Spleen (tissue), 11 donors: ENCODE measurements at regions not wholly inside any gene's neighbourhood (a gene's known extent, or its start where the extent isn't known, plus 50 kb on each side); places are given as distances from the start of the nearest gene placed in this dataset.

Source experiments
- DNase-seq: peaks from one replicate; pipeline ENCODE4 v3.0.0-alpha.2; 2020
- H3K27ac ChIP-seq, 8 donors: fragments of 200-600 bp; sonication (generic) in 7 of 8; 1 replicate in 4 of 8; 2 replicates in 4 of 8; pipeline versions ENCODE4 v1.5.0 to v1.8.0; 2016 to 2021; ENCODE audit warnings: inconsistent platforms in 4 of 8, mild to moderate bottlenecking in 4 of 8, moderate library complexity in 1 of 8
- H3K27me3 ChIP-seq, 7 donors: fragments of 200-600 bp; sonication (generic) in 6 of 7; replicated peaks in 1 of 7; 1 replicate in 4 of 7; 2 replicates in 3 of 7; pipeline versions ENCODE4 v1.5.0 to v1.8.0; 2016 to 2021; ENCODE audit warnings: inconsistent platforms in 3 of 7, mild to moderate bottlenecking in 1 of 7
- H3K36me3 ChIP-seq, 6 donors: fragments of 200-600 bp; sonication (generic) in 5 of 6; 1 replicate in 4 of 6; 2 replicates in 2 of 6; pipeline versions ENCODE4 v1.5.0 to v1.8.0; 2016 to 2021; ENCODE audit warnings: inconsistent platforms in 2 of 6
- H3K4me1 ChIP-seq, 6 donors: fragments of 200-600 bp; sonication (generic) in 5 of 6; 1 replicate in 3 of 6; 2 replicates in 3 of 6; pipeline versions ENCODE4 v1.5.0 to v1.8.0; 2016 to 2021; ENCODE audit warnings: inconsistent platforms in 3 of 6
- H3K4me3 ChIP-seq, 8 donors: fragments of 200-600 bp; sonication (generic) in 7 of 8; 1 replicate in 4 of 8; 2 replicates in 4 of 8; pipeline versions ENCODE4 v1.5.0 to v1.8.0; 2016 to 2021; ENCODE audit warnings: inconsistent platforms in 4 of 8, mild to moderate bottlenecking in 4 of 8, moderate library complexity in 2 of 8
- H3K9me3 ChIP-seq, 8 donors: fragments of 200-600 bp; sonication (generic) in 7 of 8; 1 replicate in 4 of 8; 2 replicates in 4 of 8; pipeline versions ENCODE4 v1.5.0 to v1.8.0; 2016 to 2021; ENCODE audit warnings: inconsistent platforms in 4 of 8
- CTCF ChIP-seq, 11 experiments: fragments of 200-600 bp in 7 of 11; fragments of 450-650 bp in 4 of 11; sonication (generic) in 4 of 11; IDR thresholded peaks in 8 of 11; conservative IDR thresholded peaks in 3 of 11; 1 replicate in 7 of 11; 2 replicates in 4 of 11; pipeline versions ENCODE4 v1.4.0 to v1.8.0; 2016 to 2021; ENCODE audit warnings: antibody characterized with exemption in 11 of 11, inconsistent platforms in 4 of 11, mild to moderate bottlenecking in 1 of 11
- POLR2A ChIP-seq, 3 donors: fragments of 450-650 bp; IDR thresholded peaks; one replicate each; pipeline ENCODE4 v1.5.1; 2017; ENCODE audit warnings: antibody characterized with exemption in 3 of 3, mild to moderate bottlenecking in 1 of 3
- POLR2AphosphoS5 ChIP-seq, 3 donors: sonication (generic); formaldehyde crosslinking; IDR thresholded peaks; one replicate each; pipeline ENCODE4 v1.5.1; 2017; ENCODE audit warnings: antibody characterized with exemption in 3 of 3
- WGBS, 5 donors: extraction: QIAGEN DNeasy Blood & Tissue Kit in 3 of 5; methylation state at CpG; one replicate each; pipeline versions ENCODE4 v1.1.5 to v1.1.7; 2013 to 2018; 5-methylcytosine and 5-hydroxymethylcytosine counted together
- intact Hi-C: fragments of 100-400 bp; cut with DNase I; formaldehyde crosslinking; loops from one replicate; pipeline ENCODE4 v1.15.0; 2023; ENCODE audit warnings: low total_unique reads
- donor health status: healthy with polysubstance abuse.
- donor health status: DM: no; HTN: no; CAD: no; lungs with moderate emphysema.
- donor health status: DM: no; HTN: no; CAD: no.
- donor health status: Bipolar disorder and iron deficiency.
- donor health status: healthy.
- donor health status: DM: no; HTN: no; CAD: no.
- donor health status: DM: yes; HTN: yes; CAD: no.

GRCh38 chr5:171693412-171693811 is 92.2 kb upstream of the SMIM23 start:
- Histone ChIP-seq H3K9me3 (no peaks in the 10 kb centered on the region), H3K4me1 (no peaks in the 10 kb centered on the region), H3K27me3 (no peaks in the 10 kb centered on the region), H3K4me3 (no peak overlapping the region), H3K36me3 (no peaks in the 10 kb centered on the region), H3K27ac (no peak overlapping the region)
- 63 to 83% (median 67%) methylated on average over 2 to 3 of the region's 3 CpGs for WGBS, 5 donors
- TF ChIP-seq POLR2AphosphoS5 (IDR thresholded peaks at IDR 0.05) (no peak), POLR2A (IDR thresholded peaks at IDR 0.05) (no peak), CTCF (IDR thresholded peaks at IDR 0.05 in 8 of 11, conservative IDR thresholded peaks at IDR 0.05 in 3 of 11) (no peak)
- no peak for DNase-seq
- intact Hi-C loops, result no loop called here

- no peaks in the 10 kb centered on the region for H3K9me3 ChIP-seq
- no peak overlapping the region for H3K27ac ChIP-seq
- DNase-seq, result no peak
- no peaks in the 10 kb centered on the region for H3K27me3 ChIP-seq
- WGBS, 5 donors, result 81 to 95% (median 90%) methylated on average over 2 of the region's 2 CpGs
- no peaks in the 10 kb centered on the region for H3K4me1 ChIP-seq
- intact Hi-C loops, result no loop called here
- TF ChIP-seq POLR2A (IDR thresholded peaks at IDR 0.05) (no peak), CTCF (IDR thresholded peaks at IDR 0.05 in 8 of 11, conservative IDR thresholded peaks at IDR 0.05 in 3 of 11) (no peak), POLR2AphosphoS5 (IDR thresholded peaks at IDR 0.05) (no peak)
- H3K36me3 ChIP-seq, result no peaks in the 10 kb centered on the region
- no peak overlapping the region for H3K4me3 ChIP-seq
These were observed 89.8 kb upstream of the SMIM23 start for GRCh38 chr5:171695804-171696203.

GRCh38 chr5:171697221-171698102 is 88.2 kb upstream of the SMIM23 start:
- 86 to 94% (median 91%) methylated on average over 18 of the region's 18 CpGs for WGBS, 5 donors

More at GRCh38 chr5:171697221-171698102, 88.2 kb upstream of the SMIM23 start:
- H3K4me1 ChIP-seq, result no peaks in the 10 kb centered on the region
- DNase-seq, result no peak
- H3K9me3 ChIP-seq, result no peaks in the 10 kb centered on the region
- intact Hi-C loops, result no loop called here
- no peaks in the 10 kb centered on the region for H3K36me3 ChIP-seq
- TF ChIP-seq POLR2AphosphoS5 (IDR thresholded peaks at IDR 0.05) (no peak), POLR2A (IDR thresholded peaks at IDR 0.05) (no peak), CTCF (IDR thresholded peaks at IDR 0.05 in 8 of 11, conservative IDR thresholded peaks at IDR 0.05 in 3 of 11) (no peak)
- no peaks in the 10 kb centered on the region for H3K27me3 ChIP-seq
- no peak overlapping the region for H3K27ac ChIP-seq
- no peak overlapping the region for H3K4me3 ChIP-seq
